ENCODE measurements at regions not wholly inside any gene's neighbourhood (a gene's known extent, or its start where the extent isn't known, plus 50 kb on each side); places are given as distances from the start of the nearest gene placed in this dataset.

GRCh38 chr13:44206434-44206833, 167.2 kb upstream of the SERP2 start:
- Histone ChIP-seq H4K91ac (ENCODE audit: insufficient read length, low read depth, low read length) (no peak overlapping the region), H2BK15ac (ENCODE audit: low read depth, low read length) (no peak overlapping the region), H2BK5ac (ENCODE audit: insufficient read length, low read length) (no peak overlapping the region), H2AFZ (ENCODE audit: low read length) (no peak overlapping the region), H3K23me2 (ENCODE audit: insufficient read length, low read depth, low read length, poor library complexity, severe bottlenecking) (no peaks in the 10 kb centered on the region), H2AK5ac (ENCODE audit: insufficient read length, low read length) (no peak overlapping the region), H3K4me2 (ENCODE audit: insufficient read depth, insufficient read length, low read length) (no peak overlapping the region), H3K23ac (ENCODE audit: insufficient read length, low read depth, low read length) (no peak overlapping the region), H2BK20ac (ENCODE audit: low read depth, low read length, poor library complexity, severe bottlenecking) (no peak overlapping the region), H2BK12ac (ENCODE audit: insufficient read length, low read depth, low read length) (no peak overlapping the region), H3K9ac (ENCODE audit: extremely low read depth, insufficient read length, low read length) (no peak overlapping the region), H3K18ac (ENCODE audit: insufficient read length, low read depth, low read length) (no peak overlapping the region), H3K9me3 (ENCODE audit: control insufficient read depth, low read depth, low read length) (no peaks in the 10 kb centered on the region), H3K14ac (ENCODE audit: insufficient read depth, low read length) (no peak overlapping the region), H3K79me1 (ENCODE audit: insufficient read depth, low read depth, low read length, poor library complexity, severe bottlenecking) (no peaks in the 10 kb centered on the region), H2BK120ac (ENCODE audit: low read depth, low read length, poor library complexity, severe bottlenecking) (no peak overlapping the region), H4K5ac (ENCODE audit: insufficient read length, low read depth, low read length) (no peak overlapping the region), H3K56ac (ENCODE audit: insufficient read length, low read depth, low read length) (no peak overlapping the region), H3K79me2 (ENCODE audit: insufficient read depth, low read length) (no peaks in the 10 kb centered on the region), H4K8ac (replicated peaks; ENCODE audit: insufficient read length, low read depth, low read length) (no peak overlapping the region), H3K4me1 (ENCODE audit: insufficient read depth, low read length) (no peaks in the 10 kb centered on the region), H3K27me3 (ENCODE audit: insufficient read depth, low read length) (no peaks in the 10 kb centered on the region), H3K4ac (ENCODE audit: low read depth, low read length) (no peak overlapping the region), H3K27ac (ENCODE audit: insufficient read length, low read depth, low read length) (no peak overlapping the region), H3T11ph (ENCODE audit: low read length) (no peak overlapping the region), H4K20me1 (ENCODE audit: control insufficient read depth, insufficient read depth, insufficient read length) (no peaks in the 10 kb centered on the region)
- Mint-ChIP-seq H3K4me1 (peaks cover 6 to 7% of the 10 kb centered on the region in 2 experiments), H3K4me3 (no peak overlapping the region), H3K27me3 (ENCODE audit: low read depth) (peaks cover 2% of the 10 kb centered on the region; the same call in 1 of the 2 replicates), H3K36me3 (ENCODE audit: insufficient read depth in 1 of 3, low read depth in 3 of 3) (peaks cover 0 to 6% (median 0%) of the 10 kb centered on the region in 3 experiments; a peak in 1 of 7 replicates), H3K27ac (no peak overlapping the region), H3K9me3 (peaks cover 3 to 6% of the 10 kb centered on the region in 2 experiments; a peak in 2 of 5 replicates)
- no peak for TF ChIP-seq CTCF (conservative IDR thresholded peaks at IDR 0.05)
- DNase-seq = no peak
- no CpG with 5 or more reads among the region's 3 CpGs for WGBS (ENCODE audit: extremely low coverage, insufficient read length, low lambda C conversion rate)

Data from H9 (cell line).